ENCODE measurements at regions not wholly inside any gene's neighbourhood (a gene's known extent, or its start where the extent isn't known, plus 50 kb on each side); places are given as distances from the start of the nearest gene placed in this dataset.

- TF ChIP-seq, protein P1, sequence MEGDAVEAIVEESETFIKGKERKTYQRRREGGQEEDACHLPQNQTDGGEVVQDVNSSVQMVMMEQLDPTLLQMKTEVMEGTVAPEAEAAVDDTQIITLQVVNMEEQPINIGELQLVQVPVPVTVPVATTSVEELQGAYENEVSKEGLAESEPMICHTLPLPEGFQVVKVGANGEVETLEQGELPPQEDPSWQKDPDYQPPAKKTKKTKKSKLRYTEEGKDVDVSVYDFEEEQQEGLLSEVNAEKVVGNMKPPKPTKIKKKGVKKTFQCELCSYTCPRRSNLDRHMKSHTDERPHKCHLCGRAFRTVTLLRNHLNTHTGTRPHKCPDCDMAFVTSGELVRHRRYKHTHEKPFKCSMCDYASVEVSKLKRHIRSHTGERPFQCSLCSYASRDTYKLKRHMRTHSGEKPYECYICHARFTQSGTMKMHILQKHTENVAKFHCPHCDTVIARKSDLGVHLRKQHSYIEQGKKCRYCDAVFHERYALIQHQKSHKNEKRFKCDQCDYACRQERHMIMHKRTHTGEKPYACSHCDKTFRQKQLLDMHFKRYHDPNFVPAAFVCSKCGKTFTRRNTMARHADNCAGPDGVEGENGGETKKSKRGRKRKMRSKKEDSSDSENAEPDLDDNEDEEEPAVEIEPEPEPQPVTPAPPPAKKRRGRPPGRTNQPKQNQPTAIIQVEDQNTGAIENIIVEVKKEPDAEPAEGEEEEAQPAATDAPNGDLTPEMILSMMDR (IDR thresholded peaks at IDR 0.05): no peak
- no peak for TF ChIP-seq POLR2A (IDR thresholded peaks at IDR 0.05)
Measured at GRCh38 chr9:119020730-119021333, 348.4 kb downstream of the BRINP1 start.
